DND-41 (cell line): ENCODE measurements at regions not wholly inside any gene's neighbourhood (a gene's known extent, or its start where the extent isn't known, plus 50 kb on each side); places are given as distances from the start of the nearest gene placed in this dataset.

Experiments used
- EZH2 ChIP-seq: IDR thresholded peaks from 3 replicates; pipeline ENCODE4 v1.6.1; 2012; ENCODE audit warnings: borderline replicate concordance, low read depth, mild to moderate bottlenecking, moderate library complexity, low read length, inconsistent platforms; ENCODE audit not compliant: severe bottlenecking
- TF ChIP-seq, protein P1 (sequence below): IDR thresholded peaks from 2 replicates; pipeline ENCODE4 v1.5.1; 2012; ENCODE audit warnings: borderline replicate concordance, low read length, moderate library complexity, mild to moderate bottlenecking; ENCODE audit not compliant: poor library complexity, severe bottlenecking; ENCODE audit errors: extremely low read depth

DNA sequence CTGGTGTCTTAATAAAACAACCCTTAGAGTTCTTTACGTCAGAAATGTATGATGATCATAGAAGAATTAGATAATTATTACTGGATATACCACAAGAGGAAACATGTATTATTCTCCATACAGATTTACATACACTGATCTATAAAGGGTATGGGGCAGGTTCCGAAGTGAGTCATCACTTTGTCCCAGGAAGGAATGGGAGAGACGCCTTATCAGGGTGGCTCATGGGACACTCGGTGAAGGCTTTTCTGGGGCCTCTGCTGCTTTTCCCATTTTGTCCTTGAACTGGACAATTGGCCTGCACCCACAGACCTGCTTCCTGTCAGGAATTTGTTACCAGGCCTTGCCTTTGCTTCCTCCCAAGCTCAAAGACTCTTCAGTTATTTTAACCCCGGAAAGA is 233.8 kb upstream of the RUNX1 start:
- TF ChIP-seq, protein P1, sequence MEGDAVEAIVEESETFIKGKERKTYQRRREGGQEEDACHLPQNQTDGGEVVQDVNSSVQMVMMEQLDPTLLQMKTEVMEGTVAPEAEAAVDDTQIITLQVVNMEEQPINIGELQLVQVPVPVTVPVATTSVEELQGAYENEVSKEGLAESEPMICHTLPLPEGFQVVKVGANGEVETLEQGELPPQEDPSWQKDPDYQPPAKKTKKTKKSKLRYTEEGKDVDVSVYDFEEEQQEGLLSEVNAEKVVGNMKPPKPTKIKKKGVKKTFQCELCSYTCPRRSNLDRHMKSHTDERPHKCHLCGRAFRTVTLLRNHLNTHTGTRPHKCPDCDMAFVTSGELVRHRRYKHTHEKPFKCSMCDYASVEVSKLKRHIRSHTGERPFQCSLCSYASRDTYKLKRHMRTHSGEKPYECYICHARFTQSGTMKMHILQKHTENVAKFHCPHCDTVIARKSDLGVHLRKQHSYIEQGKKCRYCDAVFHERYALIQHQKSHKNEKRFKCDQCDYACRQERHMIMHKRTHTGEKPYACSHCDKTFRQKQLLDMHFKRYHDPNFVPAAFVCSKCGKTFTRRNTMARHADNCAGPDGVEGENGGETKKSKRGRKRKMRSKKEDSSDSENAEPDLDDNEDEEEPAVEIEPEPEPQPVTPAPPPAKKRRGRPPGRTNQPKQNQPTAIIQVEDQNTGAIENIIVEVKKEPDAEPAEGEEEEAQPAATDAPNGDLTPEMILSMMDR: no peak
- TF ChIP-seq EZH2: no peak
